SK-N-SH (cell line): ENCODE measurements at regions not wholly inside any gene's neighbourhood (a gene's known extent, or its start where the extent isn't known, plus 50 kb on each side); places are given as distances from the start of the nearest gene placed in this dataset.

ENCODE experiments used
- CTCF ChIA-PET: fragments of 300-600, 350-600 bp; formaldehyde crosslinking; extraction: SDS; loops from one replicate; lab custom pipeline; 2021; lab: Yijun Ruan, JAX
- POLR2A ChIA-PET: fragments of 350-600 bp; sonication (Branson Sonifier 250); formaldehyde crosslinking; extraction: SDS; loops from one replicate; lab custom pipeline; 2020; ENCODE audit warnings: antibody characterized with exemption, inconsistent platforms; lab: Yijun Ruan, JAX
- DNase-seq: peaks from one replicate; pipeline ENCODE4 v3.0.0; 2012
- H2AFZ ChIP-seq: fragments of 200-600 bp; sonication (generic); 2 replicates; pipeline ENCODE4 v1.8.1; 2016; ENCODE audit warnings: antibody characterized with exemption, mild to moderate bottlenecking, low read depth
- H3F3A ChIP-seq: fragments of 200-600 bp; sonication (generic); replicated peaks from 2 replicates; pipeline ENCODE3; 2016; ENCODE audit warnings: antibody characterized with exemption, mild to moderate bottlenecking; ENCODE audit not compliant: insufficient read depth
- H3K27ac ChIP-seq, 2 experiments: fragments of 200-500 bp in 1 of 2; fragments of 200-600 bp in 1 of 2; sonication (Bioruptor generic) in 1 of 2; sonication (generic), shearing (Covaris generic) in 1 of 2; 2 replicates each; pipeline versions ENCODE4 v1.5.1 to v1.6.1; 2014 to 2016; ENCODE audit warnings: low read depth in 2 of 2, inconsistent platforms in 1 of 2, low read length in 1 of 2, mild to moderate bottlenecking in 1 of 2, mixed read lengths in 1 of 2
- H3K27me3 ChIP-seq: fragments of 200-600 bp; sonication (generic), shearing (Covaris generic); 2 replicates; pipeline ENCODE4 v1.6.1; 2016; ENCODE audit warnings: mixed run types; ENCODE audit not compliant: insufficient read depth
- H3K36me3 ChIP-seq, 2 experiments: fragments of 200-500 bp in 1 of 2; fragments of 200-600 bp in 1 of 2; sonication (Bioruptor generic) in 1 of 2; sonication (generic) in 1 of 2; replicated peaks in 1 of 2; 2 replicates each; pipeline versions ENCODE3 to v1.5.1; 2014 to 2016; ENCODE audit warnings: low read length in 1 of 2, mild to moderate bottlenecking in 1 of 2; ENCODE audit not compliant: insufficient read depth in 2 of 2, control insufficient read depth in 1 of 2
- H3K4me1 ChIP-seq, 2 experiments: fragments of 200-500 bp in 1 of 2; fragments of 200-600 bp in 1 of 2; sonication (Bioruptor generic) in 1 of 2; sonication (generic), shearing (Covaris generic) in 1 of 2; 2 replicates each; pipeline versions ENCODE4 v1.5.1 to v1.6.1; 2014 to 2016; ENCODE audit warnings: low read depth in 1 of 2, low read length in 1 of 2, mixed run types in 1 of 2; ENCODE audit not compliant: insufficient read depth in 2 of 2, control insufficient read depth in 1 of 2
- H3K4me2 ChIP-seq: fragments of 200-600 bp; sonication (generic), shearing (Covaris generic); 2 replicates; pipeline ENCODE4 v1.6.1; 2017; ENCODE audit warnings: mixed run types
- H3K4me3 ChIP-seq, 2 experiments: fragments of 200-500 bp in 1 of 2; fragments of 200-600 bp in 1 of 2; sonication (Bioruptor generic) in 1 of 2; sonication (generic), shearing (Covaris generic) in 1 of 2; 2 replicates each; pipeline versions ENCODE4 v1.5.1 to v1.8.1; 2014 to 2016; ENCODE audit warnings: low read depth in 2 of 2, inconsistent platforms in 1 of 2, low read length in 1 of 2, mild to moderate bottlenecking in 1 of 2, mixed read lengths in 1 of 2, moderate library complexity in 1 of 2
- H3K79me2 ChIP-seq: fragments of 200-600 bp; sonication (generic); 2 replicates; pipeline ENCODE4 v1.8.1; 2017; ENCODE audit warnings: mild to moderate bottlenecking; ENCODE audit not compliant: insufficient read depth
- H3K9ac ChIP-seq: fragments of 200-600 bp; sonication (generic); 2 replicates; pipeline ENCODE4 v1.6.1; 2017; ENCODE audit warnings: mixed run types
- H3K9me2 ChIP-seq: fragments of 200-600 bp; sonication (generic); 2 replicates; pipeline ENCODE4 v1.6.1; 2017; ENCODE audit warnings: mixed run types
- H3K9me3 ChIP-seq: fragments of 200-600 bp; sonication (generic); 2 replicates; pipeline ENCODE4 v1.6.1; 2017; ENCODE audit warnings: mixed run types, mild to moderate bottlenecking, moderate library complexity
- H4K20me1 ChIP-seq: fragments of 200-600 bp; sonication (generic); 2 replicates; pipeline ENCODE4 v1.6.1; 2017; ENCODE audit warnings: mild to moderate bottlenecking, mixed run types; ENCODE audit not compliant: insufficient read depth
- CHD2 ChIP-seq: fragments of 150-350 bp; IDR thresholded peaks from 2 replicates; pipeline ENCODE4 v1.6.1; 2018; ENCODE audit warnings: low read length; ENCODE audit not compliant: partially characterized antibody
- CTCF ChIP-seq: fragments of 200-600 bp; sonication (generic); IDR thresholded peaks from 2 replicates; pipeline ENCODE4 v1.6.1; 2017; ENCODE audit warnings: antibody characterized with exemption, mild to moderate bottlenecking, moderate library complexity
- ELF1 ChIP-seq: IDR thresholded peaks from 2 replicates; pipeline ENCODE4 v1.4.0; 2012
- EP300 ChIP-seq, 2 experiments: IDR thresholded peaks; 2 replicates each; pipeline versions ENCODE4 v1.4.0 to v1.6.1; 2012; ENCODE audit warnings: borderline replicate concordance in 1 of 2, low read depth in 1 of 2, low read length in 1 of 2
- EZH2phosphoT487 ChIP-seq: fragments of 200-600 bp; sonication (generic); IDR thresholded peaks from 2 replicates; pipeline ENCODE4 v1.6.1; 2017; ENCODE audit warnings: low read depth, mixed run types, mild to moderate bottlenecking, antibody characterized with exemption, moderate library complexity, borderline replicate concordance
- FOXM1 ChIP-seq: IDR thresholded peaks from 2 replicates; pipeline ENCODE4 v1.4.0; 2012; ENCODE audit warnings: low read depth, mild to moderate bottlenecking
- GATA2 ChIP-seq: sonication (generic); formaldehyde crosslinking; IDR thresholded peaks from 2 replicates; pipeline ENCODE4 v1.5.0; 2020; ENCODE audit warnings: mild to moderate bottlenecking, missing genetic modification reagents
- JUND ChIP-seq: IDR thresholded peaks from 2 replicates; pipeline ENCODE4 v1.4.0; 2012
- MEF2A ChIP-seq: IDR thresholded peaks from 2 replicates; pipeline ENCODE4 v1.4.0; 2012; ENCODE audit warnings: low read depth, borderline replicate concordance
- POLR2AphosphoS5 ChIP-seq: IDR thresholded peaks from 2 replicates; pipeline ENCODE4 v1.6.1; 2012; ENCODE audit warnings: low read depth, low read length
- RAD21 ChIP-seq: IDR thresholded peaks from 2 replicates; pipeline ENCODE4 v1.6.1; 2012; ENCODE audit warnings: mild to moderate bottlenecking, low read length
- RFX5 ChIP-seq: IDR thresholded peaks from 2 replicates; pipeline ENCODE4 v1.6.1; 2012; ENCODE audit warnings: mild to moderate bottlenecking, improper control_type of control experiment, low read length
- SMC3 ChIP-seq: IDR thresholded peaks from 2 replicates; pipeline ENCODE4 v1.6.1; 2012; ENCODE audit warnings: low read depth, low read length, improper control_type of control experiment
- USF2 ChIP-seq: fragments of 150-350 bp; IDR thresholded peaks from 2 replicates; pipeline ENCODE4 v1.6.1; 2017; ENCODE audit warnings: antibody characterized with exemption, low read length, low read depth, borderline replicate concordance
- ZBTB33 ChIP-seq: IDR thresholded peaks from 2 replicates; pipeline ENCODE4 v1.4.0; 2012; ENCODE audit warnings: low read depth, borderline replicate concordance
- WGBS: methylation state at CpG from one replicate; pipeline ENCODE4 v1.1.6; 2017; ENCODE audit warnings: low lambda C conversion rate; 5-methylcytosine and 5-hydroxymethylcytosine counted together
- TF ChIP-seq, protein P1 (sequence below): IDR thresholded peaks from 2 replicates; pipeline ENCODE4; 2012
- TF ChIP-seq, protein P2 (sequence below): IDR thresholded peaks from 2 replicates; pipeline ENCODE4 v1.6.1; 2012; ENCODE audit warnings: mild to moderate bottlenecking, low read depth, low read length, moderate library complexity

DNA sequence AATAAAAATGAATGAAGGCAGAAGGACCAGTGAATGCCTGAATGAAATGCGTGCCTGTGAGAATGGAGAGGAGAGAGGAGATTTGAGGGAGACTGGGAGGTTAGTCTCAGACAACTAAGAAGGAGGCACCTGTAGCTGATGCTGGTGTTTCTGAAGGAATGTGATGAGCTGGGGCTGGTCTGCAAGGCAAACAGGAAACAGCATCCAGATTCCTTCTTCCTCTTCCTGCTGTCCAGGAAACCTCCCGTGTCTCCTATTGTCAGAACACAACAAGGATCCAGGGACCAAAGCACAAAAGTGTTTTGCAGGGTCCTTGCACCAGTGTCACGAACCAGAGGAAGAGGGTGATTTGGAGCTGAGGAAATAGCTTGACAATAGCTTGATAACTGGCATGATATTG lies 50.4 kb upstream of the TAB2 start:
- CTCF ChIA-PET = interaction anchor here (1.3 to 1.4 kb wide), 2 partner anchors 15 to 78 kb away, joined by 3 read pairs; no protein-coding TSS in a partner anchor

More for the DNA sequence above, 50.4 kb upstream of the TAB2 start:
- Histone ChIP-seq H3F3A (no peaks in the 10 kb centered on the region), H3K36me3 (no peaks in the 10 kb centered on the region), H2AFZ (no peak overlapping the region), H3K4me3 (no peak overlapping the region), H3K27me3 (no peaks in the 10 kb centered on the region), H3K9me3 (no peaks in the 10 kb centered on the region), H3K9ac (no peak overlapping the region)
- no peak for DNase-seq
- 77% methylated on average over 2 of the region's 3 CpGs for WGBS
- TF ChIP-seq MEF2A (no peak), ELF1 (no peak), RAD21 (no peak), ZBTB33 (no peak), FOXM1 (no peak), GATA2 (CRISPR knock-in tag) (no peak), SMC3 (no peak), CTCF (no peak), POLR2AphosphoS5 (no peak), EZH2phosphoT487 (no peak), EP300 (IDR thresholded peaks at IDR 0.05; ENCODE audit: borderline replicate concordance in 1 of 2, low read depth in 1 of 2, low read length in 1 of 2) (no peak), USF2 (no peak), RFX5 (no peak), JUND (no peak), CHD2 (no peak)
- TF ChIP-seq, protein P1, sequence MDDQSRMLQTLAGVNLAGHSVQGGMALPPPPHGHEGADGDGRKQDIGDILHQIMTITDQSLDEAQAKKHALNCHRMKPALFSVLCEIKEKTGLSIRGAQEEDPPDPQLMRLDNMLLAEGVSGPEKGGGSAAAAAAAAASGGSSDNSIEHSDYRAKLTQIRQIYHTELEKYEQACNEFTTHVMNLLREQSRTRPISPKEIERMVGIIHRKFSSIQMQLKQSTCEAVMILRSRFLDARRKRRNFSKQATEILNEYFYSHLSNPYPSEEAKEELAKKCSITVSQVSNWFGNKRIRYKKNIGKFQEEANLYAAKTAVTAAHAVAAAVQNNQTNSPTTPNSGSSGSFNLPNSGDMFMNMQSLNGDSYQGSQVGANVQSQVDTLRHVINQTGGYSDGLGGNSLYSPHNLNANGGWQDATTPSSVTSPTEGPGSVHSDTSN = no peak
- TF ChIP-seq, protein P2, sequence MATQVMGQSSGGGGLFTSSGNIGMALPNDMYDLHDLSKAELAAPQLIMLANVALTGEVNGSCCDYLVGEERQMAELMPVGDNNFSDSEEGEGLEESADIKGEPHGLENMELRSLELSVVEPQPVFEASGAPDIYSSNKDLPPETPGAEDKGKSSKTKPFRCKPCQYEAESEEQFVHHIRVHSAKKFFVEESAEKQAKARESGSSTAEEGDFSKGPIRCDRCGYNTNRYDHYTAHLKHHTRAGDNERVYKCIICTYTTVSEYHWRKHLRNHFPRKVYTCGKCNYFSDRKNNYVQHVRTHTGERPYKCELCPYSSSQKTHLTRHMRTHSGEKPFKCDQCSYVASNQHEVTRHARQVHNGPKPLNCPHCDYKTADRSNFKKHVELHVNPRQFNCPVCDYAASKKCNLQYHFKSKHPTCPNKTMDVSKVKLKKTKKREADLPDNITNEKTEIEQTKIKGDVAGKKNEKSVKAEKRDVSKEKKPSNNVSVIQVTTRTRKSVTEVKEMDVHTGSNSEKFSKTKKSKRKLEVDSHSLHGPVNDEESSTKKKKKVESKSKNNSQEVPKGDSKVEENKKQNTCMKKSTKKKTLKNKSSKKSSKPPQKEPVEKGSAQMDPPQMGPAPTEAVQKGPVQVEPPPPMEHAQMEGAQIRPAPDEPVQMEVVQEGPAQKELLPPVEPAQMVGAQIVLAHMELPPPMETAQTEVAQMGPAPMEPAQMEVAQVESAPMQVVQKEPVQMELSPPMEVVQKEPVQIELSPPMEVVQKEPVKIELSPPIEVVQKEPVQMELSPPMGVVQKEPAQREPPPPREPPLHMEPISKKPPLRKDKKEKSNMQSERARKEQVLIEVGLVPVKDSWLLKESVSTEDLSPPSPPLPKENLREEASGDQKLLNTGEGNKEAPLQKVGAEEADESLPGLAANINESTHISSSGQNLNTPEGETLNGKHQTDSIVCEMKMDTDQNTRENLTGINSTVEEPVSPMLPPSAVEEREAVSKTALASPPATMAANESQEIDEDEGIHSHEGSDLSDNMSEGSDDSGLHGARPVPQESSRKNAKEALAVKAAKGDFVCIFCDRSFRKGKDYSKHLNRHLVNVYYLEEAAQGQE = no peak
- TF ChIP-seq, all 33 proteins: peak for 0
- Histone ChIP-seq H3K4me2 (no peak overlapping the region), H3K4me1 (no peaks in the 10 kb centered on the region; a peak in 1 of 4 replicates), H3K79me2 (no peaks in the 10 kb centered on the region), H4K20me1 (no peaks in the 10 kb centered on the region), H3K27ac (no peak overlapping the region), H3K9me2 (no peaks in the 10 kb centered on the region)
- POLR2A ChIA-PET = no interaction called here
